ENCODE measurements at regions not wholly inside any gene's neighbourhood (a gene's known extent, or its start where the extent isn't known, plus 50 kb on each side); places are given as distances from the start of the nearest gene placed in this dataset.

DNA sequence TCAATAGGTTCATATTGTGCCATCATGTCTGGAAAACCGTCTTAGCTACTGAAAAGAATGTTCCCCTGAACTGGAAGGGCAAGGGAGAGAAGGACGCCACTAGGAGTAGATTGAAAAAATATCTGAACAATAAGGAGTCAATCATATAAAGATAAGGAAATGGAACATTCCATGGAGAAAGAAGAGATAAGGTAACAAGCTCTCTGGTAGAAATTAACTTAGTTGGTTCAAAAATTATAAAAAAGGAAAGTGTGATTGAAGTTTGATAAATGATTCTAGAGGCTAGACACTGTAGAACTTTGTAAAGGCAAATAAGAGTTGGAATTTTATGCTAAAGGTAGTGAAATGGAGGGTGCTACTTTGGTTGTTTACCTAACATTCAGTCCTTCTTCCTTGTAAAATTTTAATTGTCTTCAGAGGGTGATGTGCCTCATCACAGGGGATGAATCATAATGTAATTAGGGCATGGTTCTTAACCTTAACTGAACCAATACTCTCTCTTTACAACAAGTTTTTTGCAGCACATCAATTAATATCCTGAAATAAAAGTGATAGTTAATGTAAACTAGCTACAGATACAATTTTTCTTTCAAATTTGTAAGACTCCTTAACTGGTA lies 135.5 kb downstream of the GPX5 start:
- TF ChIP-seq EZH2 (optimal IDR thresholded peaks at IDR 0.05; ENCODE audit: low read depth, low read length) = no peak
- TF ChIP-seq, protein P1, sequence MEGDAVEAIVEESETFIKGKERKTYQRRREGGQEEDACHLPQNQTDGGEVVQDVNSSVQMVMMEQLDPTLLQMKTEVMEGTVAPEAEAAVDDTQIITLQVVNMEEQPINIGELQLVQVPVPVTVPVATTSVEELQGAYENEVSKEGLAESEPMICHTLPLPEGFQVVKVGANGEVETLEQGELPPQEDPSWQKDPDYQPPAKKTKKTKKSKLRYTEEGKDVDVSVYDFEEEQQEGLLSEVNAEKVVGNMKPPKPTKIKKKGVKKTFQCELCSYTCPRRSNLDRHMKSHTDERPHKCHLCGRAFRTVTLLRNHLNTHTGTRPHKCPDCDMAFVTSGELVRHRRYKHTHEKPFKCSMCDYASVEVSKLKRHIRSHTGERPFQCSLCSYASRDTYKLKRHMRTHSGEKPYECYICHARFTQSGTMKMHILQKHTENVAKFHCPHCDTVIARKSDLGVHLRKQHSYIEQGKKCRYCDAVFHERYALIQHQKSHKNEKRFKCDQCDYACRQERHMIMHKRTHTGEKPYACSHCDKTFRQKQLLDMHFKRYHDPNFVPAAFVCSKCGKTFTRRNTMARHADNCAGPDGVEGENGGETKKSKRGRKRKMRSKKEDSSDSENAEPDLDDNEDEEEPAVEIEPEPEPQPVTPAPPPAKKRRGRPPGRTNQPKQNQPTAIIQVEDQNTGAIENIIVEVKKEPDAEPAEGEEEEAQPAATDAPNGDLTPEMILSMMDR (IDR thresholded peaks at IDR 0.05; ENCODE audit: low read length) = no peak
